Fibroblast of villous mesenchyme (primary cell): ENCODE measurements at regions not wholly inside any gene's neighbourhood (a gene's known extent, or its start where the extent isn't known, plus 50 kb on each side); places are given as distances from the start of the nearest gene placed in this dataset.

Experiments
- DNase-seq: peaks from one replicate; pipeline ENCODE4 v3.0.0-alpha.2; 2010; ENCODE audit warnings: low read depth
- H3K4me3 ChIP-seq: 2 replicates; pipeline ENCODE4 v1.5.1; 2011; ENCODE audit warnings: low read depth, mild to moderate bottlenecking, low read length
- TF ChIP-seq, protein P1 (sequence below): IDR thresholded peaks from 2 replicates; pipeline ENCODE4 v1.5.1; 2012; ENCODE audit warnings: low read depth, mild to moderate bottlenecking, low read length; ENCODE audit not compliant: insufficient read depth

DNA sequence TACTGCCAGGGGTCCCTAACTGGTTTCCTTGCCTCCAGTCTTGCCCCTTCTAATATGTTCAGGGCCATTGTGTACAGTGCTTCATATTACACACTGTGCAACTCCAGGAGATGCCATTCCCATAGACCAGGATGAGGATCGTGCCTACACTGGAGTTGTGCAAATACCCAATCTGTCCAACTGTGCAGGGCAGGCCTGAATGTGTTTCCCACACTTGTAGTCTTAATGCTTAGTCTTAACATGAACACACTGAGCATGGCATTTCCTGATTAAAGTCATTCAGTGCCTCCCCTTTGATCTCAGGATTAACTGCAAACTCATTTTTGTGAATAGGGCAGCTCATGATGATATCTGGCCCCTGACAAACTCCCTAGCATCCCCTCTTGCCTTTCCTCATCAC lies 165.5 kb downstream of the TTC8 start:
- no peak for DNase-seq

DNA sequence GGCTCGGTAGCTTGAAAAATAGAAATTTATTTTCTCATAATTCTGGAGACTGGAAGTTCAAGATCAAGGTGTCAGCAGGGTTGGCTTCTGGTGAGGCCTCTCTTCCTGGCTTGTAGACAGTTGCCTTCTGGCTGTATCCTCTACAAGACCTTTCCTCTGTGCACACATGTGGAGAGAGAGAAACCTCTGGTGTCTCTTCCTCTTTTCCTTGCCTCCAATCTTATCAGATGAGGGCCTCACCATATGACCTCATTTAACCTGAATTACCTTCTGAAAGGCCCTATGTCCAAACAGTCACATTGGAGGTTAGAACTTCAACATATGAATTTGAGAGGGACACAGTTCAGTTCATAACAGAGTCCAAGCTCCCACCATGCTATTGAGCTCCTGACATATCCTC lies 166.4 kb downstream of the TTC8 start:
- no peak for DNase-seq
- H3K4me3 ChIP-seq = no peak overlapping the region
- TF ChIP-seq, protein P1, sequence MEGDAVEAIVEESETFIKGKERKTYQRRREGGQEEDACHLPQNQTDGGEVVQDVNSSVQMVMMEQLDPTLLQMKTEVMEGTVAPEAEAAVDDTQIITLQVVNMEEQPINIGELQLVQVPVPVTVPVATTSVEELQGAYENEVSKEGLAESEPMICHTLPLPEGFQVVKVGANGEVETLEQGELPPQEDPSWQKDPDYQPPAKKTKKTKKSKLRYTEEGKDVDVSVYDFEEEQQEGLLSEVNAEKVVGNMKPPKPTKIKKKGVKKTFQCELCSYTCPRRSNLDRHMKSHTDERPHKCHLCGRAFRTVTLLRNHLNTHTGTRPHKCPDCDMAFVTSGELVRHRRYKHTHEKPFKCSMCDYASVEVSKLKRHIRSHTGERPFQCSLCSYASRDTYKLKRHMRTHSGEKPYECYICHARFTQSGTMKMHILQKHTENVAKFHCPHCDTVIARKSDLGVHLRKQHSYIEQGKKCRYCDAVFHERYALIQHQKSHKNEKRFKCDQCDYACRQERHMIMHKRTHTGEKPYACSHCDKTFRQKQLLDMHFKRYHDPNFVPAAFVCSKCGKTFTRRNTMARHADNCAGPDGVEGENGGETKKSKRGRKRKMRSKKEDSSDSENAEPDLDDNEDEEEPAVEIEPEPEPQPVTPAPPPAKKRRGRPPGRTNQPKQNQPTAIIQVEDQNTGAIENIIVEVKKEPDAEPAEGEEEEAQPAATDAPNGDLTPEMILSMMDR = no peak

More for the DNA sequence above, 165.5 kb downstream of the TTC8 start:
- no peak overlapping the region for H3K4me3 ChIP-seq
- TF ChIP-seq, protein P1 = no peak

DNA sequence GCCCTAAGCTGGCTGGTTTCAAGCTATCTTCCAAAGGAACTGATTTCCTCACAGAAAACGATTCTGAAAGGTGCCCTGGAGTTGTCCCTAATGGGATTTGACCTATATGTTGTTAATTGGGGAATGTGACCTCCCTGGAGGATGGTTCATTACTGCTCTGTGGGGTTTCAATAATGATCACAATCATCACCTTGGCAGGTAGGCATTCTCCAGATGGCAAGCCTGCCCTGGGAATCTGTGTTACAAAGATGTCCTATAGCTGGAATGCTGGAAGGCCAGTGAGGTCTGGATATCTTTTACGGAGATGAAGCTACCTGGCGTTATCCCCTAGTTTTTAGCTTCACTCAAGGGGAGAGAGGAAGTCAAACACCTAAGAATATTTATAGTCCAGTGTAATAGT lies 167.6 kb downstream of the TTC8 start:
- H3K4me3 ChIP-seq = no peak overlapping the region
- no peak for DNase-seq
- TF ChIP-seq, protein P1 = no peak

DNA sequence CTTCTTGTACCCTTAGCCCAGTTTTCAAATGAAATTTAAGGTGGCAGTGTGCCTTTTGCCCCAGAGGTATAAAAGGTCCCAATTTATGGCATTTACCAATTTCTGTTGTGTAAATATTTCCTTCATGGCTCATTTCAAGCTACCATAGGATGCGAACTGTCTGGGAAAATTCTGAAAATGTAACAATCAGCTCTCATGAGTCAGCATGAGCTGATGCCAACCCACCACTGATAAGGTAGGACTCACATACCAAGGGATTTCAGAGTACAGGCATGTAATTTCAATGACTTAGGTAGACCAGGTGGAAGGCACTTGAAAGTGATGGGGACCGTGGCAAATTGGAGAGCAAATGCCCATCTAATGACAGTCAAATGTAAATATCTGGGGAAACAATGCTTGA lies 169.5 kb downstream of the TTC8 start:
- TF ChIP-seq, protein P1 = no peak
- peak; percentile 23 for DNase-seq
- H3K4me3 ChIP-seq = no peak overlapping the region

DNA sequence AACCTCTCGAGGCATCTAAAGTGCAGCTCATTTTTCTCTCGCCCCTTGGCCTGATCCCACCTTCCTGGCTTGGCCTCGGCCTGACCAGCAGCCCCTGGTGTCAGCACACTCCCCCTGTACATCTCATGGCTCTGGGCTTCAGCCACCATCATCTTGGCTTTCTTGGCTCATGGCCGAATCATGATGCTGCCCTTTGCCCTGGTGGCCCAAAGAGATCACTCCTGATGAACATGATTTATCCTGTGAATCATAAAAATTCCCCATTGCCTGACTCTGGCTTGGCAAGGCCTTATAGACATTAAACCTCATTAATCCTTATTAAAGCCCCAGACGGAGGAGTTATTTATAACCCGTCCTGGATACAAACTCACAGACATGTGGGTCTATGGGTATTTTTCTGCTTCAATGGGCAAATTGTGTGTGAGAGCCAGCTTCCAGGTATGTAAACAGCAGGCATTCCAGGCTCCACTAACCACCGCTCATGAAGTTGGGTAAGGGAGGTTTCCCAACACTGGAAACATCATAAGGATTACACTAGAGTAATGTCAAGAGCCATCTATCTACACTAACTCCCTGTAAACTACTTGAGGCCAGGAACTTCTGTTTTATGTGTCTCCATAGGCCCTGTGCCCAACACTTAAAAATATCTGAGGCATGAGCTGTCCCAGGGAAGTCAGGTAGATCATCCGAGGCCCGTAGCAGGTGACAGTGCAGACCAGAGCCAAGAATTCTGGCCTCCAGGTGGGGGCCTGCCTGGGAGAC lies 171.2 kb downstream of the TTC8 start:
- H3K4me3 ChIP-seq = no peak overlapping the region
- TF ChIP-seq, protein P1 = no peak
- DNase-seq = peak; percentile 89

DNA sequence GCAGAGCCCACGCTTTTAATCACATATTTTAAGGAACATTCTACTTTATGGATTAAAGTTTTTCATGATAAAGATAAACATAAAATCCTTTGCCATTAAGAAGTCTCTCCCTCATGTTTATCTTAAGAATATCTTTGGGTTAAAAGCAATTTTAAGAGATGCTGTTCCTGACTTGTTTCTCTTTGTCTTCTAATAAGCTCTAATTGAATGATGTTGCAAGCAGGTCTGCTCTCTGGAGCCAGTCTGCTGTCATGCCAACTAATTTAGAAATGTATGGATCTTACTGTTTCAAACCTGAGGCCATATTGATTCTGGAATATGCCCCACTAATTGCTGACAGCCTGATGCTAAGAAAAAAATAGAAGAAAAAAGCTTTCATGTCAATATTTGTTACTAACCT lies 173.6 kb downstream of the TTC8 start:
- DNase-seq = no peak
- no peak overlapping the region for H3K4me3 ChIP-seq
- TF ChIP-seq, protein P1 = no peak

DNA sequence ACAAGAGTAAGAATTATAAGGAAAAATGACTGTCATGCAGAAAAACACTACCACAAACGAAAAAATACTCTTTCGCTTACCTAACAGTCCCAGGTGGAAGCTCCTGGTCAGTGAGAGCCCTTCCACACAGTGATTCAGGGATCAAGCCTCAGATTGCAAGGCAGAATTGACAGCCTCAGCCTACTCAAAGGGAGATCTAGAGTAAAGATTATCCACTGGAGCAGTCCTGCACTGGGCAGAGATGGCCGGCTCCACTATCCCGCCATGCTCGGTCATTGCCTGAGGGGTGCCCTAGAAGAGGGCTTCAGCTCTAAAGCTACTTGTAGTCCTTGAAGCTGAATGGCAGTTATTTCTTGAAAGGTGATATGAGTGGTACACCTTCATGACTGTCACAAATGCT lies 174.7 kb downstream of the TTC8 start:
- DNase-seq = no peak
- H3K4me3 ChIP-seq = no peak overlapping the region
- TF ChIP-seq, protein P1 = no peak
